Heart right ventricle (tissue), 16 donors: ENCODE measurements at regions not wholly inside any gene's neighbourhood (a gene's known extent, or its start where the extent isn't known, plus 50 kb on each side); places are given as distances from the start of the nearest gene placed in this dataset.

Experiments used
- ATAC-seq, 8 donors: fragments of 200-7000 bp; cut with Tn5 transposase; one replicate each; pipeline ENCODE4 v1.9.1; 2020; ENCODE audit warnings: mild to moderate bottlenecking in 8 of 8, moderate library complexity in 8 of 8, moderate number of reproducible peaks in 1 of 8
- DNase-seq, 2 donors: peaks; one replicate each; pipeline ENCODE4 v3.0.0-alpha.2; 2020
- H3K27ac ChIP-seq, 10 donors: fragments of 200-600 bp; sonication (generic) in 2 of 10; one replicate each; pipeline versions ENCODE4 v1.5.0 to v1.8.0; 2020 to 2022; ENCODE audit warnings: mild to moderate bottlenecking in 3 of 10
- H3K27me3 ChIP-seq, 7 donors: fragments of 200-600 bp; one replicate each; pipeline ENCODE4 v1.8.0; 2021 to 2022; ENCODE audit warnings: mild to moderate bottlenecking in 2 of 7
- H3K36me3 ChIP-seq, 9 donors: fragments of 200-600 bp; sonication (generic) in 1 of 9; one replicate each; pipeline versions ENCODE4 v1.5.0 to v1.8.0; 2020 to 2022; ENCODE audit warnings: mild to moderate bottlenecking in 2 of 9
- H3K4me1 ChIP-seq, 9 donors: fragments of 200-600 bp; sonication (generic) in 1 of 9; one replicate each; pipeline versions ENCODE4 v1.5.0 to v1.8.0; 2020 to 2022; ENCODE audit warnings: mild to moderate bottlenecking in 4 of 9
- H3K4me3 ChIP-seq, 10 donors: fragments of 200-600 bp; sonication (generic) in 2 of 10; one replicate each; pipeline versions ENCODE4 v1.5.0 to v1.8.0; 2020 to 2022; ENCODE audit warnings: mild to moderate bottlenecking in 7 of 10, moderate library complexity in 2 of 10
- H3K9me3 ChIP-seq, 11 donors: fragments of 200-600 bp in 10 of 11; sonication (generic) in 2 of 11; one replicate each; pipeline versions ENCODE4 v1.5.0 to v1.8.0; 2013 to 2022; ENCODE audit warnings: mild to moderate bottlenecking in 2 of 11, control low read depth in 1 of 11, moderate library complexity in 1 of 11
- CTCF ChIP-seq, 9 donors: fragments of 200-600 bp; sonication (generic) in 2 of 9; IDR thresholded peaks; one replicate each; pipeline versions ENCODE4 v1.5.0 to v1.8.0; 2021 to 2022; ENCODE audit warnings: antibody characterized with exemption in 9 of 9, mild to moderate bottlenecking in 5 of 9, moderate library complexity in 1 of 9
- WGBS, 2 donors: extraction: QIAGEN DNeasy Blood & Tissue Kit; methylation state at CpG; one replicate each; pipeline ENCODE4 v1.1.7; 2013; ENCODE audit warnings: inconsistent platforms in 1 of 2; 5-methylcytosine and 5-hydroxymethylcytosine counted together
- intact Hi-C, 10 donors: fragments of 100-400 bp; cut with DNase I; formaldehyde crosslinking; loops; one replicate each; pipeline versions ENCODE4 v1.11.1 to v1.14.2; 2022
- donor health status: Arrhythmogenic right ventricular cardiomyopathy.
- donor health status: ischemic (EF 13 %, LVEDD 7.1; RV severe dilation, severe dysfunction).
- donor health status: healthy with polysubstance abuse.
- donor health status: DM: no; HTN: yes; CAD: no.
- donor health status: DM: no; HTN: no; CAD: no.
- donor health status: ischemic (EF 25% LVEDD 6.9; RV normal size, moderate dysfunction).
- donor health status: ischemic (EF 25% LVEDD 5.7; RV mildly dilated, moderate dysfunction).
- donor health status: healthy.
- donor health status: DM: yes; HTN: yes; CAD: no.
- donor health status: Ischemic cardiomyopathy.
- donor health status: ischemic (EF 35%, LVEDD 5.7; RV mildly dilated, moderate dysfunction).
- donor health status: nonischemic (EF 11% LVEDD 7.7; RV severe dilation, severe dysfunction).
- donor health status: DM: yes; HTN: yes; CAD: no.
- donor health status: PGD.
- donor health status: ischemic (EF 29% LVEDD 5.4; RV normal size, mild dysfunction).
- donor health status: nonischemic (EF 23%, LVEDD 6.1; RV moderate dilation, normal function).

GRCh38 chr12:124085419-124086296, 112.6 kb downstream of the ZNF664 start:
- ATAC-seq (no peak), DNase-seq (no peak)
- Histone ChIP-seq H3K4me1 (no peaks in the 10 kb centered on the region), H3K4me3 (no peak overlapping the region), H3K27me3 (no peaks in the 10 kb centered on the region), H3K9me3 (no peaks in the 10 kb centered on the region), H3K27ac (no peak overlapping the region), H3K36me3 (no peaks in the 10 kb centered on the region)
- TF ChIP-seq CTCF (IDR thresholded peaks at IDR 0.05) = no peak
- intact Hi-C loops = no loop called here
- 86 to 90% methylated on average over 17 of the region's 17 CpGs for whole genome bisulfite sequencing, 2 donors

- Histone ChIP-seq H3K27ac (no peak overlapping the region), H3K27me3 (no peaks in the 10 kb centered on the region), H3K36me3 (no peaks in the 10 kb centered on the region), H3K4me3 (no peak overlapping the region), H3K4me1 (no peaks in the 10 kb centered on the region), H3K9me3 (no peaks in the 10 kb centered on the region)
- WGBS, 2 donors = 94 to 96% methylated on average over 7 of the region's 7 CpGs
- intact Hi-C loops = no loop called here
- no peak for TF ChIP-seq CTCF (IDR thresholded peaks at IDR 0.05)
- ATAC-seq (no peak), DNase-seq (no peak)
These were observed 113.4 kb downstream of the ZNF664 start for GRCh38 chr12:124086299-124086898.

GRCh38 chr12:124087266-124088051, 114.4 kb downstream of the ZNF664 start:
- WGBS, 2 donors = 76% methylated on average over 10 of the region's 10 CpGs
- H3K36me3 ChIP-seq = no peaks in the 10 kb centered on the region

More at GRCh38 chr12:124087266-124088051, 114.4 kb downstream of the ZNF664 start:
- no peaks in the 10 kb centered on the region for H3K27me3 ChIP-seq
- ATAC-seq (no peak), DNase-seq (no peak)
- intact Hi-C loops = no loop called here
- no peak overlapping the region for H3K4me3 ChIP-seq
- no peaks in the 10 kb centered on the region for H3K4me1 ChIP-seq
- no peak for TF ChIP-seq CTCF (IDR thresholded peaks at IDR 0.05)
- H3K9me3 ChIP-seq = no peaks in the 10 kb centered on the region
- H3K27ac ChIP-seq = no peak overlapping the region
